SK-N-SH (cell line): ENCODE measurements at regions not wholly inside any gene's neighbourhood (a gene's known extent, or its start where the extent isn't known, plus 50 kb on each side); places are given as distances from the start of the nearest gene placed in this dataset.

Source experiments
- CTCF ChIA-PET: fragments of 300-600, 350-600 bp; formaldehyde crosslinking; extraction: SDS; loops from one replicate; lab custom pipeline; 2021; lab: Yijun Ruan, JAX
- POLR2A ChIA-PET: fragments of 350-600 bp; sonication (Branson Sonifier 250); formaldehyde crosslinking; extraction: SDS; loops from one replicate; lab custom pipeline; 2020; ENCODE audit warnings: antibody characterized with exemption, inconsistent platforms; lab: Yijun Ruan, JAX
- DNase-seq: peaks from one replicate; pipeline ENCODE4 v3.0.0; 2012
- H2AFZ ChIP-seq: fragments of 200-600 bp; sonication (generic); 2 replicates; pipeline ENCODE4 v1.8.1; 2016; ENCODE audit warnings: antibody characterized with exemption, mild to moderate bottlenecking, low read depth
- H3F3A ChIP-seq: fragments of 200-600 bp; sonication (generic); replicated peaks from 2 replicates; pipeline ENCODE3; 2016; ENCODE audit warnings: antibody characterized with exemption, mild to moderate bottlenecking; ENCODE audit not compliant: insufficient read depth
- H3K27ac ChIP-seq, 2 experiments: fragments of 200-500 bp in 1 of 2; fragments of 200-600 bp in 1 of 2; sonication (Bioruptor generic) in 1 of 2; sonication (generic), shearing (Covaris generic) in 1 of 2; 2 replicates each; pipeline versions ENCODE4 v1.5.1 to v1.6.1; 2014 to 2016; ENCODE audit warnings: low read depth in 2 of 2, inconsistent platforms in 1 of 2, low read length in 1 of 2, mild to moderate bottlenecking in 1 of 2, mixed read lengths in 1 of 2
- H3K27me3 ChIP-seq: fragments of 200-600 bp; sonication (generic), shearing (Covaris generic); 2 replicates; pipeline ENCODE4 v1.6.1; 2016; ENCODE audit warnings: mixed run types; ENCODE audit not compliant: insufficient read depth
- H3K36me3 ChIP-seq, 2 experiments: fragments of 200-500 bp in 1 of 2; fragments of 200-600 bp in 1 of 2; sonication (Bioruptor generic) in 1 of 2; sonication (generic) in 1 of 2; replicated peaks in 1 of 2; 2 replicates each; pipeline versions ENCODE3 to v1.5.1; 2014 to 2016; ENCODE audit warnings: low read length in 1 of 2, mild to moderate bottlenecking in 1 of 2; ENCODE audit not compliant: insufficient read depth in 2 of 2, control insufficient read depth in 1 of 2
- H3K4me1 ChIP-seq, 2 experiments: fragments of 200-500 bp in 1 of 2; fragments of 200-600 bp in 1 of 2; sonication (Bioruptor generic) in 1 of 2; sonication (generic), shearing (Covaris generic) in 1 of 2; 2 replicates each; pipeline versions ENCODE4 v1.5.1 to v1.6.1; 2014 to 2016; ENCODE audit warnings: low read depth in 1 of 2, low read length in 1 of 2, mixed run types in 1 of 2; ENCODE audit not compliant: insufficient read depth in 2 of 2, control insufficient read depth in 1 of 2
- H3K4me2 ChIP-seq: fragments of 200-600 bp; sonication (generic), shearing (Covaris generic); 2 replicates; pipeline ENCODE4 v1.6.1; 2017; ENCODE audit warnings: mixed run types
- H3K4me3 ChIP-seq, 2 experiments: fragments of 200-500 bp in 1 of 2; fragments of 200-600 bp in 1 of 2; sonication (Bioruptor generic) in 1 of 2; sonication (generic), shearing (Covaris generic) in 1 of 2; 2 replicates each; pipeline versions ENCODE4 v1.5.1 to v1.8.1; 2014 to 2016; ENCODE audit warnings: low read depth in 2 of 2, inconsistent platforms in 1 of 2, low read length in 1 of 2, mild to moderate bottlenecking in 1 of 2, mixed read lengths in 1 of 2, moderate library complexity in 1 of 2
- H3K79me2 ChIP-seq: fragments of 200-600 bp; sonication (generic); 2 replicates; pipeline ENCODE4 v1.8.1; 2017; ENCODE audit warnings: mild to moderate bottlenecking; ENCODE audit not compliant: insufficient read depth
- H3K9ac ChIP-seq: fragments of 200-600 bp; sonication (generic); 2 replicates; pipeline ENCODE4 v1.6.1; 2017; ENCODE audit warnings: mixed run types
- H3K9me2 ChIP-seq: fragments of 200-600 bp; sonication (generic); 2 replicates; pipeline ENCODE4 v1.6.1; 2017; ENCODE audit warnings: mixed run types
- H3K9me3 ChIP-seq: fragments of 200-600 bp; sonication (generic); 2 replicates; pipeline ENCODE4 v1.6.1; 2017; ENCODE audit warnings: mixed run types, mild to moderate bottlenecking, moderate library complexity
- H4K20me1 ChIP-seq: fragments of 200-600 bp; sonication (generic); 2 replicates; pipeline ENCODE4 v1.6.1; 2017; ENCODE audit warnings: mild to moderate bottlenecking, mixed run types; ENCODE audit not compliant: insufficient read depth
- CTCF ChIP-seq: fragments of 200-600 bp; sonication (generic); IDR thresholded peaks from 2 replicates; pipeline ENCODE4 v1.6.1; 2017; ENCODE audit warnings: antibody characterized with exemption, mild to moderate bottlenecking, moderate library complexity
- EP300 ChIP-seq, 2 experiments: IDR thresholded peaks; 2 replicates each; pipeline versions ENCODE4 v1.4.0 to v1.6.1; 2012; ENCODE audit warnings: borderline replicate concordance in 1 of 2, low read depth in 1 of 2, low read length in 1 of 2
- EZH2phosphoT487 ChIP-seq: fragments of 200-600 bp; sonication (generic); IDR thresholded peaks from 2 replicates; pipeline ENCODE4 v1.6.1; 2017; ENCODE audit warnings: low read depth, mixed run types, mild to moderate bottlenecking, antibody characterized with exemption, moderate library complexity, borderline replicate concordance
- FOXJ3 ChIP-seq: sonication (generic); formaldehyde crosslinking; IDR thresholded peaks from 2 replicates; pipeline ENCODE4 v1.5.1; 2020; ENCODE audit warnings: mild to moderate bottlenecking, missing genetic modification reagents
- GATA2 ChIP-seq: sonication (generic); formaldehyde crosslinking; IDR thresholded peaks from 2 replicates; pipeline ENCODE4 v1.5.0; 2020; ENCODE audit warnings: mild to moderate bottlenecking, missing genetic modification reagents
- JUND ChIP-seq: IDR thresholded peaks from 2 replicates; pipeline ENCODE4 v1.4.0; 2012
- MEF2A ChIP-seq: IDR thresholded peaks from 2 replicates; pipeline ENCODE4 v1.4.0; 2012; ENCODE audit warnings: low read depth, borderline replicate concordance
- MXI1 ChIP-seq: IDR thresholded peaks from 2 replicates; pipeline ENCODE4 v1.6.1; 2012; ENCODE audit warnings: mild to moderate bottlenecking, low read depth, low read length, improper control_type of control experiment
- NFIC ChIP-seq: IDR thresholded peaks from 2 replicates; pipeline ENCODE4 v1.4.0; 2012; ENCODE audit warnings: borderline replicate concordance
- NRF1 ChIP-seq: IDR thresholded peaks from 2 replicates; pipeline ENCODE4 v1.6.1; 2012; ENCODE audit warnings: low read depth, mild to moderate bottlenecking, low read length
- PBX3 ChIP-seq: IDR thresholded peaks from 2 replicates; pipeline ENCODE4; 2012
- RAD21 ChIP-seq: IDR thresholded peaks from 2 replicates; pipeline ENCODE4 v1.6.1; 2012; ENCODE audit warnings: mild to moderate bottlenecking, low read length
- RCOR1 ChIP-seq: fragments of 150-350 bp; IDR thresholded peaks from 2 replicates; pipeline ENCODE4 v1.6.1; 2017; ENCODE audit warnings: antibody characterized with exemption, low read length
- RFX5 ChIP-seq: IDR thresholded peaks from 2 replicates; pipeline ENCODE4 v1.6.1; 2012; ENCODE audit warnings: mild to moderate bottlenecking, improper control_type of control experiment, low read length
- SMC3 ChIP-seq: IDR thresholded peaks from 2 replicates; pipeline ENCODE4 v1.6.1; 2012; ENCODE audit warnings: low read depth, low read length, improper control_type of control experiment
- WGBS: methylation state at CpG from one replicate; pipeline ENCODE4 v1.1.6; 2017; ENCODE audit warnings: low lambda C conversion rate; 5-methylcytosine and 5-hydroxymethylcytosine counted together
- TF ChIP-seq, protein P1 (sequence below): IDR thresholded peaks from 2 replicates; pipeline ENCODE4 v1.4.0; 2012; ENCODE audit warnings: low read depth
- TF ChIP-seq, protein P2 (sequence below): IDR thresholded peaks from 2 replicates; pipeline ENCODE4 v1.4.0; 2012; ENCODE audit warnings: low read depth, borderline replicate concordance
- TF ChIP-seq, protein P3 (sequence below): IDR thresholded peaks from 2 replicates; pipeline ENCODE4 v1.6.1; 2012; ENCODE audit warnings: mild to moderate bottlenecking, low read depth, low read length, moderate library complexity

GRCh38 chr3:130838898-130839600, 54.8 kb upstream of the ATP2C1 start:
- POLR2A ChIA-PET: no interaction called here
- H3K27ac ChIP-seq: no peak overlapping the region
- no peaks in the 10 kb centered on the region for H3K27me3 ChIP-seq
- no peaks in the 10 kb centered on the region for H3K79me2 ChIP-seq
- H3K4me1 ChIP-seq: peaks cover 0 to 3% of the 10 kb centered on the region in 2 experiments; a peak in 2 of 4 replicates
- no peaks in the 10 kb centered on the region for H4K20me1 ChIP-seq
- H3K4me3 ChIP-seq: no peak overlapping the region
- no peaks in the 10 kb centered on the region for H3K9me3 ChIP-seq
- no peak for DNase-seq
- no peak for TF ChIP-seq RCOR1
- TF ChIP-seq RFX5: no peak
- TF ChIP-seq, protein P1, sequence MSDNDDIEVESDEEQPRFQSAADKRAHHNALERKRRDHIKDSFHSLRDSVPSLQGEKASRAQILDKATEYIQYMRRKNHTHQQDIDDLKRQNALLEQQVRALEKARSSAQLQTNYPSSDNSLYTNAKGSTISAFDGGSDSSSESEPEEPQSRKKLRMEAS: no peak
- no peak for TF ChIP-seq MXI1
- no peak for TF ChIP-seq EP300 (IDR thresholded peaks at IDR 0.05; ENCODE audit: borderline replicate concordance in 1 of 2, low read depth in 1 of 2, low read length in 1 of 2)
- TF ChIP-seq FOXJ3 (CRISPR knock-in tag): no peak
- TF ChIP-seq, protein P2, sequence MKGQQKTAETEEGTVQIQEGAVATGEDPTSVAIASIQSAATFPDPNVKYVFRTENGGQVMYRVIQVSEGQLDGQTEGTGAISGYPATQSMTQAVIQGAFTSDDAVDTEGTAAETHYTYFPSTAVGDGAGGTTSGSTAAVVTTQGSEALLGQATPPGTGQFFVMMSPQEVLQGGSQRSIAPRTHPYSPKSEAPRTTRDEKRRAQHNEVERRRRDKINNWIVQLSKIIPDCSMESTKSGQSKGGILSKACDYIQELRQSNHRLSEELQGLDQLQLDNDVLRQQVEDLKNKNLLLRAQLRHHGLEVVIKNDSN: no peak
- no peak for TF ChIP-seq MEF2A
- no peak for TF ChIP-seq RAD21
- no peak for TF ChIP-seq NRF1
- TF ChIP-seq PBX3: no peak
- no peak for TF ChIP-seq CTCF
- TF ChIP-seq, protein P3, sequence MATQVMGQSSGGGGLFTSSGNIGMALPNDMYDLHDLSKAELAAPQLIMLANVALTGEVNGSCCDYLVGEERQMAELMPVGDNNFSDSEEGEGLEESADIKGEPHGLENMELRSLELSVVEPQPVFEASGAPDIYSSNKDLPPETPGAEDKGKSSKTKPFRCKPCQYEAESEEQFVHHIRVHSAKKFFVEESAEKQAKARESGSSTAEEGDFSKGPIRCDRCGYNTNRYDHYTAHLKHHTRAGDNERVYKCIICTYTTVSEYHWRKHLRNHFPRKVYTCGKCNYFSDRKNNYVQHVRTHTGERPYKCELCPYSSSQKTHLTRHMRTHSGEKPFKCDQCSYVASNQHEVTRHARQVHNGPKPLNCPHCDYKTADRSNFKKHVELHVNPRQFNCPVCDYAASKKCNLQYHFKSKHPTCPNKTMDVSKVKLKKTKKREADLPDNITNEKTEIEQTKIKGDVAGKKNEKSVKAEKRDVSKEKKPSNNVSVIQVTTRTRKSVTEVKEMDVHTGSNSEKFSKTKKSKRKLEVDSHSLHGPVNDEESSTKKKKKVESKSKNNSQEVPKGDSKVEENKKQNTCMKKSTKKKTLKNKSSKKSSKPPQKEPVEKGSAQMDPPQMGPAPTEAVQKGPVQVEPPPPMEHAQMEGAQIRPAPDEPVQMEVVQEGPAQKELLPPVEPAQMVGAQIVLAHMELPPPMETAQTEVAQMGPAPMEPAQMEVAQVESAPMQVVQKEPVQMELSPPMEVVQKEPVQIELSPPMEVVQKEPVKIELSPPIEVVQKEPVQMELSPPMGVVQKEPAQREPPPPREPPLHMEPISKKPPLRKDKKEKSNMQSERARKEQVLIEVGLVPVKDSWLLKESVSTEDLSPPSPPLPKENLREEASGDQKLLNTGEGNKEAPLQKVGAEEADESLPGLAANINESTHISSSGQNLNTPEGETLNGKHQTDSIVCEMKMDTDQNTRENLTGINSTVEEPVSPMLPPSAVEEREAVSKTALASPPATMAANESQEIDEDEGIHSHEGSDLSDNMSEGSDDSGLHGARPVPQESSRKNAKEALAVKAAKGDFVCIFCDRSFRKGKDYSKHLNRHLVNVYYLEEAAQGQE: no peak
- no peak for TF ChIP-seq SMC3
- no peak for TF ChIP-seq GATA2 (CRISPR knock-in tag)
- TF ChIP-seq EZH2phosphoT487: no peak
- no peak for TF ChIP-seq JUND
- TF ChIP-seq NFIC: no peak
- H3K4me2 ChIP-seq: no peak overlapping the region
- H2AFZ ChIP-seq: no peak overlapping the region
- CTCF ChIA-PET: no interaction called here
- H3K9me2 ChIP-seq: no peaks in the 10 kb centered on the region
- H3K36me3 ChIP-seq: no peaks in the 10 kb centered on the region
- no peaks in the 10 kb centered on the region for H3F3A ChIP-seq
- no peak overlapping the region for H3K9ac ChIP-seq
- 59% methylated on average over 2 of the region's 2 CpGs for WGBS
